Kidney (tissue), 13 donors: ENCODE measurements at regions not wholly inside any gene's neighbourhood (a gene's known extent, or its start where the extent isn't known, plus 50 kb on each side); places are given as distances from the start of the nearest gene placed in this dataset.
A peak's percentile ranks its signal among the peaks of the same experiment; 100 is the strongest.

Experiments used
- DNase-seq, 5 donors: peaks; one replicate each; pipeline ENCODE4 v3.0.0-alpha.2; 2013 to 2020
- FAIRE-seq: peaks from 2 replicates; lab custom pipeline; 2012; peaks lifted over from hg19 to GRCh38; lab: Jason Lieb, UNC
- H3K27ac ChIP-seq, 2 donors: one replicate each; pipeline ENCODE4 v1.7.0; 2013; ENCODE audit warnings: low read depth in 2 of 2, low read length in 2 of 2, inconsistent platforms in 1 of 2
- H3K27me3 ChIP-seq: one replicate; pipeline ENCODE4 v1.7.1; 2013; ENCODE audit warnings: low read length, inconsistent platforms; ENCODE audit not compliant: control insufficient read depth, insufficient read depth
- H3K36me3 ChIP-seq, 3 donors: one replicate each; pipeline versions ENCODE4 v1.7.0 to v1.7.1; 2013; ENCODE audit warnings: low read length in 3 of 3, control low read depth in 1 of 3, inconsistent platforms in 1 of 3; ENCODE audit not compliant: insufficient read depth in 3 of 3, control insufficient read depth in 2 of 3
- H3K4me1 ChIP-seq, 3 donors: one replicate each; pipeline versions ENCODE4 v1.7.0 to v1.7.1; 2013; ENCODE audit warnings: low read length in 3 of 3, inconsistent platforms in 1 of 3, low read depth in 1 of 3; ENCODE audit not compliant: control insufficient read depth in 2 of 3, insufficient read depth in 2 of 3
- H3K4me3 ChIP-seq, 3 donors: one replicate each; pipeline versions ENCODE4 v1.7.0 to v1.8.1; 2013; ENCODE audit warnings: low read length in 3 of 3, control low read depth in 1 of 3, inconsistent platforms in 1 of 3
- H3K9ac ChIP-seq, 3 donors: one replicate each; pipeline versions ENCODE4 v1.7.0 to v1.7.1; 2013; ENCODE audit warnings: low read length in 3 of 3, control low read depth in 1 of 3, inconsistent platforms in 1 of 3
- H3K9me3 ChIP-seq, 3 donors: one replicate each; pipeline versions ENCODE4 v1.7.0 to v1.7.1; 2013; ENCODE audit warnings: low read length in 3 of 3, control low read depth in 1 of 3, inconsistent platforms in 1 of 3; ENCODE audit not compliant: control insufficient read depth in 2 of 3, insufficient read depth in 1 of 3
- intact Hi-C: fragments of 100-400 bp; cut with DNase I; formaldehyde crosslinking; loops from one replicate; pipeline ENCODE4 v1.11.1; 2022
- TF ChIP-seq, protein P1 (sequence below): IDR thresholded peaks from 3 replicates; pipeline ENCODE4 v1.5.1; 2012; ENCODE audit warnings: mild to moderate bottlenecking, moderate library complexity, borderline replicate concordance; ENCODE audit not compliant: insufficient read depth; ENCODE audit errors: extremely low read depth
- donor health status: control.
- donor health status: control.
- donor health status: control.
- donor health status: control.
- donor health status: control.
- donor health status: DM: yes; HTN: yes; CAD: no.
- donor health status: Normal renal cell carcinoma (clear cell type).

DNA sequence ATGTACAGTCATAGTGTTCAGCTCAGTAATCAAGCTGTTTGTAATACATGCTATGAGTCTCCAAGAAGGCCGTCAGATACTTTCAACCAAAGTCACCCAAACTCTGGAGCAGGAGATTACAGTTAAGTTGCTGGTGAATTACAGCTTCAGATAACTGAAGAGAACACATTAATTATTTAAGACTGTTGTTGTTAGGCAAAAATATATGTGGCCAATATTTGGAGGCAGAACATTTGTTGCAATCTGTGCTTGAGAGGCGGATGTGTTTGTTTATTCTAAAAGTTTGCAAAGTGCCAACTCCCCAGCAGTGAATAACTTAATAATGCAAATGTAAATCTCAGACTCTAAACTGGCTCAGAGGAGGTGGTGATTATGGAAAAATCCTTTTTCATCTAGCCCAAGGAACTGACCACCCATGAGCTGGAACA, 300.7 kb upstream of the TBX3 start:
- FAIRE-seq, result no peak
- TF ChIP-seq, protein P1, sequence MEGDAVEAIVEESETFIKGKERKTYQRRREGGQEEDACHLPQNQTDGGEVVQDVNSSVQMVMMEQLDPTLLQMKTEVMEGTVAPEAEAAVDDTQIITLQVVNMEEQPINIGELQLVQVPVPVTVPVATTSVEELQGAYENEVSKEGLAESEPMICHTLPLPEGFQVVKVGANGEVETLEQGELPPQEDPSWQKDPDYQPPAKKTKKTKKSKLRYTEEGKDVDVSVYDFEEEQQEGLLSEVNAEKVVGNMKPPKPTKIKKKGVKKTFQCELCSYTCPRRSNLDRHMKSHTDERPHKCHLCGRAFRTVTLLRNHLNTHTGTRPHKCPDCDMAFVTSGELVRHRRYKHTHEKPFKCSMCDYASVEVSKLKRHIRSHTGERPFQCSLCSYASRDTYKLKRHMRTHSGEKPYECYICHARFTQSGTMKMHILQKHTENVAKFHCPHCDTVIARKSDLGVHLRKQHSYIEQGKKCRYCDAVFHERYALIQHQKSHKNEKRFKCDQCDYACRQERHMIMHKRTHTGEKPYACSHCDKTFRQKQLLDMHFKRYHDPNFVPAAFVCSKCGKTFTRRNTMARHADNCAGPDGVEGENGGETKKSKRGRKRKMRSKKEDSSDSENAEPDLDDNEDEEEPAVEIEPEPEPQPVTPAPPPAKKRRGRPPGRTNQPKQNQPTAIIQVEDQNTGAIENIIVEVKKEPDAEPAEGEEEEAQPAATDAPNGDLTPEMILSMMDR, result no peak
- no peaks in the 10 kb centered on the region for H3K36me3 ChIP-seq
- DNase-seq, result peak in 1 of 5 donors; percentile 74
- no peaks in the 10 kb centered on the region for H3K4me1 ChIP-seq
- peaks cover 0 to 2% (median 0%) of the 10 kb centered on the region in 3 donors for H3K9me3 ChIP-seq
- intact Hi-C loops, result no loop called here
- H3K9ac ChIP-seq, result no peak overlapping the region
- H3K27ac ChIP-seq, result no peak overlapping the region
- H3K4me3 ChIP-seq, result no peak overlapping the region
- H3K27me3 ChIP-seq, result no peaks in the 10 kb centered on the region

DNA sequence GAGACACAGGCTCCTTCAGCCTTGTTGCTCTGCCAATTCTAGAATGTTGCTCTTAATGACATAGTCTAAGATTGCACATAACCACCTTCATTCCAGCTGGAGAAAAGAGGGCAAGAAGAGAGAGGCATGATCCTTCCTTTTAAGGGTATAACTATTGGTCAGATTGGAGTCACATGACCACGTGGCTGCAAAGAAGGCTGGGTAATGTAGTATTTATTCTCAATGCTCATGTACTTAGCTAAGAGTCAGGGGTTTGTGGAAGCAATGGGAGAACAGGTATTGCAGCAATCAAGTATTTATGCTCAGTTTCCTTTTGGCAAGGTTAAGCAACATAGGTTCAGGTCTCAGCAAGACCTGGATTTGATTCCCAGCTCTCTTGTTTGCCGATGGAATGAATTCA, 298.8 kb upstream of the TBX3 start:
- no peak for FAIRE-seq

DNA sequence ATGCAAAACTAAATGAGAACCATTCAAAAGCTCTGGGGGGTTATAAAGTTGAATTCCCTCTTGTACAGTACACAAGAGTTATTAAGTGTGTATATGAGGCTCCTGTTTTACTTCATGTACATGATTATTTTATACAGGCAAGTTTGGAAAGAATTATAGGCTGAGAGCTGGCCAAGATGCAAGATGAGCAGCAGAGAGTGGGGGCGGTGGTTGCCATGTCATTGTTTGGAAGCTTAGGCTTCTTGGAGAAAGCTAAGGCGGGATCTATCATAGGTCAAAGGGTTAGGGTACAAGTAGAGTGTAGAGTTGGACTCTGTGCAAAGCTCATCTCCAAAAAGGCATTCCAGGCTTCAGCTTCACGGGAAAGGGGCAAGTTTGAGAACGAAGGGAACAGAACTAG, 297.1 kb upstream of the TBX3 start:
- H3K36me3 ChIP-seq, result no peaks in the 10 kb centered on the region
- no peak for FAIRE-seq

More for the DNA sequence above, 298.8 kb upstream of the TBX3 start:
- Histone ChIP-seq H3K27me3 (no peaks in the 10 kb centered on the region), H3K9ac (no peak overlapping the region), H3K4me1 (no peaks in the 10 kb centered on the region), H3K36me3 (no peaks in the 10 kb centered on the region), H3K9me3 (peaks cover 0 to 2% (median 0%) of the 10 kb centered on the region in 3 donors), H3K4me3 (no peak overlapping the region), H3K27ac (no peak overlapping the region)
- intact Hi-C loops, result no loop called here
- DNase-seq, result no peak
- TF ChIP-seq, protein P1, result no peak

More for the DNA sequence above, 297.1 kb upstream of the TBX3 start:
- Histone ChIP-seq H3K4me3 (no peak overlapping the region), H3K27me3 (no peaks in the 10 kb centered on the region), H3K4me1 (no peaks in the 10 kb centered on the region), H3K9me3 (peaks cover 0 to 2% (median 0%) of the 10 kb centered on the region in 3 donors), H3K9ac (no peak overlapping the region), H3K27ac (no peak overlapping the region)
- no peak for DNase-seq
- intact Hi-C loops, result no loop called here
- TF ChIP-seq, protein P1, result no peak
